A673 (cell line): ENCODE measurements at regions not wholly inside any gene's neighbourhood (a gene's known extent, or its start where the extent isn't known, plus 50 kb on each side); places are given as distances from the start of the nearest gene placed in this dataset.
"Not testable (repeated sequence)": the region's sequence is repeated elsewhere in the genome, so short reads cannot be mapped to it uniquely, and the experiment has no call there.

Experiments used
- BruUV-seq: library from RNA; stranded (reverse); fragments of 400-500 nt; replicated peaks from 2 replicates; lab custom pipeline; 2021; lab: Mats Ljungman, UMichigan
- CTCF ChIA-PET: fragments of 300-600 bp; sonication (Branson Sonifier 250); formaldehyde crosslinking; loops from one replicate; lab custom pipeline; 2022; ENCODE audit warnings: antibody characterized with exemption; lab: Charles Lee
- POLR2A ChIA-PET: fragments of 300-600 bp; sonication (Branson Sonifier 250); formaldehyde crosslinking; loops from one replicate; lab custom pipeline; 2022; ENCODE audit warnings: antibody characterized with exemption; ENCODE audit not compliant: low non-redundant PET; lab: Charles Lee
- DNase-seq: peaks from one replicate; pipeline ENCODE4 v3.0.0-alpha.2; 2015; ENCODE audit warnings: low spot score
- H3K27ac ChIP-seq: fragments of 200-600 bp; sonication (generic); 2 replicates; pipeline ENCODE4 v1.5.1; 2016; ENCODE audit warnings: mixed run types, low read depth, mild to moderate bottlenecking, mixed read lengths, antibody characterized with exemption, low read length; ENCODE audit not compliant: poor library complexity, severe bottlenecking
- H3K27me3 ChIP-seq: fragments of 200-600 bp; sonication (generic); replicated peaks from 2 replicates; pipeline ENCODE4 v1.6.1; 2017; ENCODE audit warnings: mixed run types, low read depth, mild to moderate bottlenecking, mixed read lengths, antibody characterized with exemption, low read length; ENCODE audit not compliant: insufficient read depth, poor library complexity
- H3K36me3 ChIP-seq: fragments of 200-600 bp; sonication (generic); 2 replicates; pipeline ENCODE4 v1.6.1; 2016; ENCODE audit warnings: mixed run types, mild to moderate bottlenecking, mixed read lengths, antibody characterized with exemption, low read length; ENCODE audit not compliant: insufficient read depth, poor library complexity, severe bottlenecking
- H3K4me1 ChIP-seq: fragments of 200-600 bp; sonication (generic); 2 replicates; pipeline ENCODE4 v1.6.1; 2017; ENCODE audit warnings: mixed run types, mild to moderate bottlenecking, mixed read lengths, antibody characterized with exemption, low read length; ENCODE audit not compliant: insufficient read depth, poor library complexity, severe bottlenecking
- H3K4me3 ChIP-seq: fragments of 200-600 bp; sonication (generic); 2 replicates; pipeline ENCODE4 v1.5.1; 2016; ENCODE audit warnings: low read depth, mixed run types, mild to moderate bottlenecking, mixed read lengths, low read length; ENCODE audit not compliant: poor library complexity, severe bottlenecking
- H3K9me3 ChIP-seq: fragments of 200-600 bp; sonication (generic); 2 replicates; pipeline ENCODE4 v1.6.1; 2016; ENCODE audit warnings: mixed run types, low read depth, mild to moderate bottlenecking, mixed read lengths, antibody characterized with exemption, low read length; ENCODE audit not compliant: poor library complexity, severe bottlenecking
- CTCF ChIP-seq: fragments of 300-800, 200-600 bp; sonication (generic); conservative IDR thresholded peaks from 2 replicates; pipeline ENCODE4 v1.5.1; 2017; ENCODE audit warnings: low read depth, mild to moderate bottlenecking, antibody characterized with exemption, low read length, moderate library complexity, mixed read lengths
- EZH2 ChIP-seq: fragments of 200-600 bp; sonication (generic); IDR thresholded peaks from 2 replicates; pipeline ENCODE4 v1.6.1; 2017; ENCODE audit warnings: borderline replicate concordance, low read depth, mild to moderate bottlenecking, mixed read lengths, antibody characterized with exemption, low read length; ENCODE audit not compliant: poor library complexity, severe bottlenecking
- intact Hi-C: fragments of 100-400 bp; cut with micrococcal nuclease; formaldehyde crosslinking; loops from one replicate; pipeline ENCODE4 v1.10.0; 2022; ENCODE audit not compliant: unreplicated experiment

GRCh38 chr5:19240170-19240569 lies 747.8 kb downstream of the CDH18 start:
- TF ChIP-seq EZH2 (no peak), CTCF (no peak)
- Histone ChIP-seq H3K27ac (no peak overlapping the region), H3K4me3 (no peak overlapping the region), H3K4me1 (peaks cover 15% of the 10 kb centered on the region), H3K27me3 (no peaks in the 10 kb centered on the region), H3K36me3 (no peaks in the 10 kb centered on the region), H3K9me3 (no peaks in the 10 kb centered on the region)
- CTCF ChIA-PET: no interaction called here
- DNase-seq: peak; percentile 77
- BruUV-seq: no TSS peak
- POLR2A ChIA-PET: no interaction called here
- intact Hi-C loops: no loop called here

- intact Hi-C loops: no loop called here
- CTCF ChIA-PET: no interaction called here
- no peak overlapping the region for H3K4me3 ChIP-seq
- TF ChIP-seq EZH2 (no peak), CTCF (no peak)
- H3K27me3 ChIP-seq: no peaks in the 10 kb centered on the region
- DNase-seq: no peak
- H3K27ac ChIP-seq: no peak overlapping the region
- no peaks in the 10 kb centered on the region for H3K36me3 ChIP-seq
- peaks cover 15% of the 10 kb centered on the region for H3K4me1 ChIP-seq
- BruUV-seq: no TSS peak
- H3K9me3 ChIP-seq: no peaks in the 10 kb centered on the region
- POLR2A ChIA-PET: no interaction called here
These were observed 746.3 kb downstream of the CDH18 start for GRCh38 chr5:19241690-19242089.

GRCh38 chr5:19246191-19246590 lies 741.8 kb downstream of the CDH18 start:
- H3K27me3 ChIP-seq, H3K4me3 ChIP-seq, H3K27ac ChIP-seq, H3K4me1 ChIP-seq, H3K9me3 ChIP-seq, H3K36me3 ChIP-seq, CTCF ChIA-PET, intact Hi-C loops, DNase-seq, BruUV-seq, POLR2A ChIA-PET: not testable (repeated sequence)

GRCh38 chr5:19247302-19247701 lies 740.7 kb downstream of the CDH18 start:
- intact Hi-C loops: no loop called here
- Histone ChIP-seq H3K4me3 (no peak overlapping the region), H3K27ac (no peak overlapping the region), H3K9me3 (no peaks in the 10 kb centered on the region), H3K27me3 (no peaks in the 10 kb centered on the region), H3K4me1 (peaks cover 4% of the 10 kb centered on the region), H3K36me3 (no peaks in the 10 kb centered on the region)
- POLR2A ChIA-PET: no interaction called here
- no peak for TF ChIP-seq EZH2
- no peak for TF ChIP-seq CTCF
- CTCF ChIA-PET: no interaction called here
- DNase-seq: no peak
- no TSS peak for BruUV-seq
